ENCODE measurements at regions not wholly inside any gene's neighbourhood (a gene's known extent, or its start where the extent isn't known, plus 50 kb on each side); places are given as distances from the start of the nearest gene placed in this dataset.

DNA sequence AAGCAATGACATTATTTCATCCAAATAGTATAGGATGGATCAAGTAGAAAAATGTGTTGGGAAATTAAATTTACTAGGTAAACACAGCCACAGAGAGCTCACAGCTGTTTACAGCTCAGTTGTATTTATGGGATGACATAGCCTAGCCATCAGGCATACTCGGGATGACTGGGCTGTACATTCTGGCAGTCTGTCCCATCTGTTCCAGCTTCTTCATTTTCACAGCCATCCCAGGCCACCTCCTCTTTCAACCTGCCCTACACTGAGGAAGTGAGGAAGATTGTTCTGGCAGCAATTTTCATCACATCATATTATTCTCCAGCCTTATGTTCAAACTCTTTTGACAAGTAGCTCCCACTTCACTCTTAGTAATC, 98.4 kb upstream of the PFN2 start:
- Histone ChIP-seq H3K27me3 (ENCODE audit: control insufficient read depth, insufficient read depth, low read length) (peaks cover 2% of the 10 kb centered on the region; the same call in 1 of the 2 replicates), H3K4me1 (ENCODE audit: control insufficient read depth, insufficient read depth, low read length) (peaks cover 5% of the 10 kb centered on the region), H2BK20ac (ENCODE audit: low read depth, low read length) (no peak overlapping the region), H3K4me3 (ENCODE audit: insufficient read depth, low read depth, low read length) (no peak overlapping the region), H2AK9ac (replicated peaks; ENCODE audit: low read depth, low read length, poor library complexity) (no peak overlapping the region), H2BK5ac (ENCODE audit: low read depth, low read length, poor library complexity, severe bottlenecking) (no peak overlapping the region), H3K9me1 (ENCODE audit: insufficient read depth, low read length) (peaks cover 8% of the 10 kb centered on the region), H3K79me1 (ENCODE audit: low read depth in 1 of 2, low read length in 2 of 2) (no peaks in the 10 kb centered on the region), H2AK5ac (ENCODE audit: low read depth, low read length) (no peak overlapping the region), H2BK120ac (ENCODE audit: low read depth, low read length) (no peak overlapping the region), H3K23ac (ENCODE audit: low read depth, low read length) (no peak overlapping the region), H4K20me1 (ENCODE audit: insufficient read depth, low read length) (no peaks in the 10 kb centered on the region), H3K36me3 (ENCODE audit: control insufficient read depth, insufficient read depth, low read length) (no peaks in the 10 kb centered on the region), H3K56ac (ENCODE audit: extremely low read depth, insufficient read depth, low read length) (no peak overlapping the region), H2AFZ (replicated peaks; ENCODE audit: low read length, poor library complexity) (no peak overlapping the region), H3K4ac (ENCODE audit: low read depth, low read length) (peak overlapping the region; percentile 14; the same call in 1 of the 2 replicates), H4K5ac (ENCODE audit: low read depth, low read length) (no peak overlapping the region), H3K18ac (ENCODE audit: low read depth, low read length) (no peak overlapping the region), H2BK15ac (ENCODE audit: low read depth, low read length) (no peak overlapping the region), H3K14ac (replicated peaks; ENCODE audit: low read depth, low read length) (no peak overlapping the region), H4K91ac (ENCODE audit: insufficient read depth, low read depth, low read length) (no peak overlapping the region), H3K9ac (ENCODE audit: low read depth, low read length) (no peak overlapping the region), H3K9me3 (ENCODE audit: control insufficient read depth, insufficient read depth, low read length) (no peaks in the 10 kb centered on the region), H4K8ac (ENCODE audit: low read depth in 2 of 2, low read length in 2 of 2) (no peak overlapping the region), H3K4me2 (ENCODE audit: low read depth, low read length) (no peak overlapping the region), H3K27ac (ENCODE audit: insufficient read depth, low read length) (no peak overlapping the region)
- intact Hi-C loops (cut with micrococcal nuclease): no loop called here
- no CpG with 5 or more reads among the region's 1 CpG for WGBS, 2 experiments (ENCODE audit: extremely low coverage in 2 of 2, insufficient read length in 1 of 2)
- dilution Hi-C loops (cut with HindIII; ENCODE audit: low sequenced_read_pairs, unreplicated experiment): no loop called here
- DNase-seq: peak; percentile 48
- TF ChIP-seq RCOR1 (IDR thresholded peaks at IDR 0.05; ENCODE audit: insufficient replicate concordance, low read length): no peak
- TF ChIP-seq, protein P1, sequence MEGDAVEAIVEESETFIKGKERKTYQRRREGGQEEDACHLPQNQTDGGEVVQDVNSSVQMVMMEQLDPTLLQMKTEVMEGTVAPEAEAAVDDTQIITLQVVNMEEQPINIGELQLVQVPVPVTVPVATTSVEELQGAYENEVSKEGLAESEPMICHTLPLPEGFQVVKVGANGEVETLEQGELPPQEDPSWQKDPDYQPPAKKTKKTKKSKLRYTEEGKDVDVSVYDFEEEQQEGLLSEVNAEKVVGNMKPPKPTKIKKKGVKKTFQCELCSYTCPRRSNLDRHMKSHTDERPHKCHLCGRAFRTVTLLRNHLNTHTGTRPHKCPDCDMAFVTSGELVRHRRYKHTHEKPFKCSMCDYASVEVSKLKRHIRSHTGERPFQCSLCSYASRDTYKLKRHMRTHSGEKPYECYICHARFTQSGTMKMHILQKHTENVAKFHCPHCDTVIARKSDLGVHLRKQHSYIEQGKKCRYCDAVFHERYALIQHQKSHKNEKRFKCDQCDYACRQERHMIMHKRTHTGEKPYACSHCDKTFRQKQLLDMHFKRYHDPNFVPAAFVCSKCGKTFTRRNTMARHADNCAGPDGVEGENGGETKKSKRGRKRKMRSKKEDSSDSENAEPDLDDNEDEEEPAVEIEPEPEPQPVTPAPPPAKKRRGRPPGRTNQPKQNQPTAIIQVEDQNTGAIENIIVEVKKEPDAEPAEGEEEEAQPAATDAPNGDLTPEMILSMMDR (conservative IDR thresholded peaks at IDR 0.05; ENCODE audit: low read depth, low read length): no peak
- no peak for TF ChIP-seq CEBPB (IDR thresholded peaks at IDR 0.05; ENCODE audit: low read depth, low read length)
- TF ChIP-seq CHD1 (IDR thresholded peaks at IDR 0.05; ENCODE audit: low read depth, low read length): no peak
- TF ChIP-seq FOS (IDR thresholded peaks at IDR 0.05; ENCODE audit: low read depth, low read length): no peak
- TF ChIP-seq SMC3 (IDR thresholded peaks at IDR 0.05; ENCODE audit: low read depth, low read length): no peak
- no peak; the same call in 1 of the 2 replicates for TF ChIP-seq NFE2L2 (IDR thresholded peaks at IDR 0.05; ENCODE audit: low read depth, low read length)
- TF ChIP-seq, protein P2, sequence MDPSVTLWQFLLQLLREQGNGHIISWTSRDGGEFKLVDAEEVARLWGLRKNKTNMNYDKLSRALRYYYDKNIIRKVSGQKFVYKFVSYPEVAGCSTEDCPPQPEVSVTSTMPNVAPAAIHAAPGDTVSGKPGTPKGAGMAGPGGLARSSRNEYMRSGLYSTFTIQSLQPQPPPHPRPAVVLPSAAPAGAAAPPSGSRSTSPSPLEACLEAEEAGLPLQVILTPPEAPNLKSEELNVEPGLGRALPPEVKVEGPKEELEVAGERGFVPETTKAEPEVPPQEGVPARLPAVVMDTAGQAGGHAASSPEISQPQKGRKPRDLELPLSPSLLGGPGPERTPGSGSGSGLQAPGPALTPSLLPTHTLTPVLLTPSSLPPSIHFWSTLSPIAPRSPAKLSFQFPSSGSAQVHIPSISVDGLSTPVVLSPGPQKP (IDR thresholded peaks at IDR 0.05; ENCODE audit: borderline replicate concordance, low read depth, low read length): no peak
- no peak for TF ChIP-seq POLR2A (IDR thresholded peaks at IDR 0.05; ENCODE audit: low read depth, low read length)
- TF ChIP-seq, protein P3, sequence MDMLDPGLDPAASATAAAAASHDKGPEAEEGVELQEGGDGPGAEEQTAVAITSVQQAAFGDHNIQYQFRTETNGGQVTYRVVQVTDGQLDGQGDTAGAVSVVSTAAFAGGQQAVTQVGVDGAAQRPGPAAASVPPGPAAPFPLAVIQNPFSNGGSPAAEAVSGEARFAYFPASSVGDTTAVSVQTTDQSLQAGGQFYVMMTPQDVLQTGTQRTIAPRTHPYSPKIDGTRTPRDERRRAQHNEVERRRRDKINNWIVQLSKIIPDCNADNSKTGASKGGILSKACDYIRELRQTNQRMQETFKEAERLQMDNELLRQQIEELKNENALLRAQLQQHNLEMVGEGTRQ (IDR thresholded peaks at IDR 0.05; ENCODE audit: low read depth, low read length): no peak
- TF ChIP-seq MXI1 (IDR thresholded peaks at IDR 0.05; ENCODE audit: borderline replicate concordance, low read depth, low read length): no peak
- no peak for TF ChIP-seq MAFK (IDR thresholded peaks at IDR 0.05; ENCODE audit: low read depth, low read length)
- no peak for TF ChIP-seq RAD21 (IDR thresholded peaks at IDR 0.05; ENCODE audit: low read length)
- no peak for TF ChIP-seq RFX5 (IDR thresholded peaks at IDR 0.05; ENCODE audit: low read depth, low read length)
- no peak for TF ChIP-seq BHLHE40 (IDR thresholded peaks at IDR 0.05; ENCODE audit: low read depth, low read length)
- TF ChIP-seq MAZ (IDR thresholded peaks at IDR 0.05; ENCODE audit: borderline replicate concordance, low read depth, low read length): no peak
- ChIA-PET CTCF (interaction anchor here (0.6 kb wide), 1 partner anchor 57 kb away, joined by 5 read pairs; no protein-coding TSS in a partner anchor), POLR2A (ENCODE audit: unreplicated experiment) (no interaction called here)
- BruUV-seq (replicated peaks): no TSS peak
- in situ Hi-C loops (cut with MboI; ENCODE audit: low sequenced_read_pairs): no loop called here
- peak; percentile 83 for ATAC-seq (ENCODE audit: low read depth)

Data from IMR-90 (cell line).